T-helper 2 cell (primary cell): ENCODE measurements at regions not wholly inside any gene's neighbourhood (a gene's known extent, or its start where the extent isn't known, plus 50 kb on each side); places are given as distances from the start of the nearest gene placed in this dataset.

Source experiments
- DNase-seq, 5 experiments: peaks; one replicate each; pipeline versions ENCODE4 v3.0.0 to v3.0.0-alpha.2; 2012 to 2022

GRCh38 chr10:63710703-63711102 lies 189.5 kb downstream of the REEP3 start:
- DNase-seq = no peak

- DNase-seq = no peak
Observed at GRCh38 chr10:63711361-63711760, 190.2 kb downstream of the REEP3 start.

- DNase-seq = no peak
Observed at GRCh38 chr10:63711867-63712716, 190.9 kb downstream of the REEP3 start.

- DNase-seq = no peak
Observed at GRCh38 chr10:63712717-63713115, 191.5 kb downstream of the REEP3 start.

- no peak for DNase-seq
Observed at GRCh38 chr10:63713191-63714144, 192.3 kb downstream of the REEP3 start.

GRCh38 chr10:63716016-63716580 lies 194.9 kb downstream of the REEP3 start:
- DNase-seq = no peak

GRCh38 chr10:63717027-63717715 lies 196.0 kb downstream of the REEP3 start:
- no peak for DNase-seq

- DNase-seq = no peak
Observed at GRCh38 chr10:63718006-63718405, 196.8 kb downstream of the REEP3 start.

GRCh38 chr10:63718421-63718820 lies 197.2 kb downstream of the REEP3 start:
- DNase-seq = no peak

GRCh38 chr10:63719226-63719856 lies 198.1 kb downstream of the REEP3 start:
- no peak for DNase-seq

- DNase-seq = peak in 4 of 5 experiments; percentile 16 to 56 (median 27)
Observed at GRCh38 chr10:63720072-63720537, 198.9 kb downstream of the REEP3 start.

GRCh38 chr10:63720676-63721075 lies 199.5 kb downstream of the REEP3 start:
- DNase-seq = peak in 2 of 5 experiments; percentile 12 to 30

GRCh38 chr10:63722537-63722936 lies 201.3 kb downstream of the REEP3 start:
- DNase-seq = no peak

GRCh38 chr10:63723320-63723719 lies 202.1 kb downstream of the REEP3 start:
- DNase-seq = no peak

- DNase-seq = no peak
Observed at GRCh38 chr10:63723741-63724140, 202.5 kb downstream of the REEP3 start.

- DNase-seq = peak in 1 of 5 experiments; percentile 9
Observed at GRCh38 chr10:63724922-63725321, 203.7 kb downstream of the REEP3 start.

- DNase-seq = no peak
Observed at GRCh38 chr10:63726867-63727266, 205.7 kb downstream of the REEP3 start.

GRCh38 chr10:63727636-63728035 lies 206.4 kb downstream of the REEP3 start:
- DNase-seq = no peak

- no peak for DNase-seq
Observed at GRCh38 chr10:63735305-63735704, 214.1 kb downstream of the REEP3 start.

- DNase-seq = no peak
Observed at GRCh38 chr10:63738410-63738809, 217.2 kb downstream of the REEP3 start.

- DNase-seq = no peak
Observed at GRCh38 chr10:63744060-63744941, 223.1 kb downstream of the REEP3 start.
